ENCODE measurements at regions not wholly inside any gene's neighbourhood (a gene's known extent, or its start where the extent isn't known, plus 50 kb on each side); places are given as distances from the start of the nearest gene placed in this dataset.

GRCh38 chr1:213324859-213325258 lies 273.8 kb downstream of the RPS6KC1 start:
- no peak for DNase-seq
- no peak for TF ChIP-seq CTCF (IDR thresholded peaks at IDR 0.05; ENCODE audit: low read depth, low read length)
- Histone ChIP-seq H3K4me3 (ENCODE audit: low read depth, low read length) (no peak overlapping the region), H3K27ac (no peak overlapping the region), H3K9me3 (ENCODE audit: severe bottlenecking) (no peaks in the 10 kb centered on the region), H3K36me3 (no peaks in the 10 kb centered on the region), H3K27me3 (ENCODE audit: insufficient read depth, low read depth, severe bottlenecking) (peaks cover 5% of the 10 kb centered on the region)

GRCh38 chr1:213325482-213325881 lies 274.4 kb downstream of the RPS6KC1 start:
- Histone ChIP-seq H3K36me3 (no peaks in the 10 kb centered on the region), H3K27me3 (ENCODE audit: insufficient read depth, low read depth, severe bottlenecking) (peaks cover 9% of the 10 kb centered on the region), H3K27ac (no peak overlapping the region), H3K4me3 (ENCODE audit: low read depth, low read length) (no peak overlapping the region), H3K9me3 (ENCODE audit: severe bottlenecking) (no peaks in the 10 kb centered on the region)
- no peak for TF ChIP-seq CTCF (IDR thresholded peaks at IDR 0.05; ENCODE audit: low read depth, low read length)
- no peak for DNase-seq

- Histone ChIP-seq H3K36me3 (no peaks in the 10 kb centered on the region), H3K27me3 (ENCODE audit: insufficient read depth, low read depth, severe bottlenecking) (peaks cover 9% of the 10 kb centered on the region), H3K27ac (no peak overlapping the region), H3K4me3 (ENCODE audit: low read depth, low read length) (no peak overlapping the region), H3K9me3 (ENCODE audit: severe bottlenecking) (no peaks in the 10 kb centered on the region)
- TF ChIP-seq CTCF (IDR thresholded peaks at IDR 0.05; ENCODE audit: low read depth, low read length), result no peak
- no peak for DNase-seq
Observed at GRCh38 chr1:213326281-213327016, 275.4 kb downstream of the RPS6KC1 start.

GRCh38 chr1:213327017-213327667 lies 276.1 kb downstream of the RPS6KC1 start:
- DNase-seq, result no peak
- H3K9me3 ChIP-seq (ENCODE audit: severe bottlenecking), result no peaks in the 10 kb centered on the region
- H3K36me3 ChIP-seq, result no peaks in the 10 kb centered on the region
- no peak overlapping the region for H3K4me3 ChIP-seq (ENCODE audit: low read depth, low read length)
- H3K27ac ChIP-seq, result no peak overlapping the region
- peaks cover 9% of the 10 kb centered on the region for H3K27me3 ChIP-seq (ENCODE audit: insufficient read depth, low read depth, severe bottlenecking)
- TF ChIP-seq CTCF (IDR thresholded peaks at IDR 0.05; ENCODE audit: low read depth, low read length), result no peak

GRCh38 chr1:213329406-213330008 lies 278.5 kb downstream of the RPS6KC1 start:
- DNase-seq, result no peak
- no peak for TF ChIP-seq CTCF (IDR thresholded peaks at IDR 0.05; ENCODE audit: low read depth, low read length)
- no peaks in the 10 kb centered on the region for H3K9me3 ChIP-seq (ENCODE audit: severe bottlenecking)
- no peak overlapping the region for H3K27ac ChIP-seq
- peaks cover 27% of the 10 kb centered on the region for H3K27me3 ChIP-seq (ENCODE audit: insufficient read depth, low read depth, severe bottlenecking)
- no peak overlapping the region for H3K4me3 ChIP-seq (ENCODE audit: low read depth, low read length)
- no peaks in the 10 kb centered on the region for H3K36me3 ChIP-seq
